ENCODE measurements at regions not wholly inside any gene's neighbourhood (a gene's known extent, or its start where the extent isn't known, plus 50 kb on each side); places are given as distances from the start of the nearest gene placed in this dataset.
"Not testable (repeated sequence)": the region's sequence is repeated elsewhere in the genome, so short reads cannot be mapped to it uniquely, and the experiment has no call there.

DNA sequence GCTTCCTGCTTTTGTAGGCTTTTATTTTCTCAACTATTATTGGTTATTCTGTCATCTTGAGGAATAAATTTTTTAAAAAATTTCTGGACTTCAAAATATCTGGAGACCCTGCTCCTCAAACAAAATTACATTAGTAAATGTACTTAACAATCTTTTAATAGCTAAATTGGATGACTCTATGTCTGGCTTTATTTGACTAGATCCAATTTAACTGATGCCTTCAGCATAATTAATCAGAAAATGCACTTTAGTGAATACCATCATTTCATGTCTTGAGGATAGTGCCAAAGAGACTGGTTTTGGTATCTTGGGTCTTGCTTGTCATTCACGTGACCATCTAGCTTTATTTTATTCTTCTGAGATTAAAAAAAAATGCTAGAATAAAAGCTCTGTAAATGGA lies 1301.2 kb downstream of the JRKL start:
- in situ Hi-C loops (cut with MboI; ENCODE audit: low pct_ligation_motif_present in 1 of 4, low pct_unique_long_range_greater_than_20kb in 1 of 4, low sequenced_read_pairs in 3 of 4), result no loop called here
- DNase-seq, result no peak
- 59 to 82% methylated on average over 1 of the region's 1 CpG for WGBS, 2 donors (ENCODE audit: low coverage in 1 of 2)
- no peak overlapping the region for H3K27ac ChIP-seq
- no peaks in the 10 kb centered on the region for H3K4me1 ChIP-seq
- peaks cover 0 to 3% of the 10 kb centered on the region in 2 donors for H3K9me3 ChIP-seq
- intact Hi-C loops (cut with DNase I; ENCODE audit: low total_unique reads), result no loop called here
- no peak overlapping the region for H3K4me3 ChIP-seq
- H3K36me3 ChIP-seq, result no peaks in the 10 kb centered on the region
- TF ChIP-seq EP300 (IDR thresholded peaks at IDR 0.05; ENCODE audit: low read depth) (no peak), POLR2A (IDR thresholded peaks at IDR 0.05) (no peak), POLR2AphosphoS5 (IDR thresholded peaks at IDR 0.05) (no peak)
- TF ChIP-seq, protein P1, sequence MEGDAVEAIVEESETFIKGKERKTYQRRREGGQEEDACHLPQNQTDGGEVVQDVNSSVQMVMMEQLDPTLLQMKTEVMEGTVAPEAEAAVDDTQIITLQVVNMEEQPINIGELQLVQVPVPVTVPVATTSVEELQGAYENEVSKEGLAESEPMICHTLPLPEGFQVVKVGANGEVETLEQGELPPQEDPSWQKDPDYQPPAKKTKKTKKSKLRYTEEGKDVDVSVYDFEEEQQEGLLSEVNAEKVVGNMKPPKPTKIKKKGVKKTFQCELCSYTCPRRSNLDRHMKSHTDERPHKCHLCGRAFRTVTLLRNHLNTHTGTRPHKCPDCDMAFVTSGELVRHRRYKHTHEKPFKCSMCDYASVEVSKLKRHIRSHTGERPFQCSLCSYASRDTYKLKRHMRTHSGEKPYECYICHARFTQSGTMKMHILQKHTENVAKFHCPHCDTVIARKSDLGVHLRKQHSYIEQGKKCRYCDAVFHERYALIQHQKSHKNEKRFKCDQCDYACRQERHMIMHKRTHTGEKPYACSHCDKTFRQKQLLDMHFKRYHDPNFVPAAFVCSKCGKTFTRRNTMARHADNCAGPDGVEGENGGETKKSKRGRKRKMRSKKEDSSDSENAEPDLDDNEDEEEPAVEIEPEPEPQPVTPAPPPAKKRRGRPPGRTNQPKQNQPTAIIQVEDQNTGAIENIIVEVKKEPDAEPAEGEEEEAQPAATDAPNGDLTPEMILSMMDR (IDR thresholded peaks at IDR 0.05), result no peak
- H3K27me3 ChIP-seq, result no peaks in the 10 kb centered on the region

DNA sequence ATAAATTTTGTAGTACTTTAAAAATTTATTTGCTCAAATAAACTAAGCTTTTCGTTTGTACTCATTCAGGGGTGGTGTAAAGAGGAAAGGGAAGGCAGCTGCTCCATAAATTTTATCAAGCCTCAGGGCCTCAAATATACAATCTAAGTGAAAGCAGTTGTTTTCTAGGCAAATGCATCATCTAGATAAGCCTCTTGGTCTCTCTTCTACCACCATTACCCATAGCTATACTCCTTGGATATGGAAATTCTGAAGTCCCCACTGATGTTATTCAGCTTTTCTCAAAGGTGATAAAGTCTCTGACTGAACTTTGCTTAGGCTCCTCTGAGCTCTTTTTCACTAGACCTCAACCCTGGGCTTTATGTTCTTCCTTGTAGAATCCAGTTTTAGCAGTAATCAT lies 1313.1 kb downstream of the JRKL start:
- H3K4me3 ChIP-seq, result no peak overlapping the region
- H3K9me3 ChIP-seq, result peaks cover 0 to 3% of the 10 kb centered on the region in 2 donors
- in situ Hi-C loops (cut with MboI; ENCODE audit: low pct_ligation_motif_present in 1 of 4, low pct_unique_long_range_greater_than_20kb in 1 of 4, low sequenced_read_pairs in 3 of 4) (no loop called here), intact Hi-C loops (cut with DNase I; ENCODE audit: low total_unique reads) (no loop called here)
- no peak for DNase-seq
- H3K4me1 ChIP-seq, result no peaks in the 10 kb centered on the region
- H3K27me3 ChIP-seq, result no peaks in the 10 kb centered on the region
- H3K36me3 ChIP-seq, result no peaks in the 10 kb centered on the region
- TF ChIP-seq POLR2A (IDR thresholded peaks at IDR 0.05) (no peak), EP300 (IDR thresholded peaks at IDR 0.05; ENCODE audit: low read depth) (no peak), POLR2AphosphoS5 (IDR thresholded peaks at IDR 0.05) (no peak)
- TF ChIP-seq, protein P1 (IDR thresholded peaks at IDR 0.05), result no peak
- 0 to 3% methylated on average over 1 of the region's 1 CpG for WGBS, 2 donors (ENCODE audit: low coverage in 1 of 2)
- no peak overlapping the region for H3K27ac ChIP-seq

DNA sequence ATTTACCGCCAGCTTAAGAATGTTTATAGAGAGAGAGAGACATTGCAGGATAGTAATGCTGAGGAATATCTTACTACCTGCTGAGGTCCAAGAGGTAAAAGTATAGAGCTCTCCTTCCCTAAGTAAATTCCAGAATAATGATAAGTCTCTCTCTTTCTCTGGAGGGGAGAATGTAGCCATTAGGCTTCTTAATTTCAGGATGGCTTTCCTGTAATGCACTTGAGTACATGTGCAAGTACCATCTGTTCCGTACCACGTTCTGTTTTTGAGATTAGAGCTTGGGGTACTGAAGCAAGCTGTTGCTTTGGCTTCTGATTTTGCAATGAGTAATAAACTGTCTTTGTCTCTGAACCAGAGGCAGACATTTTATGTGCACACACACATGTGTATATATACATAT lies 1314.0 kb downstream of the JRKL start:
- no peaks in the 10 kb centered on the region for H3K4me1 ChIP-seq
- no peak for TF ChIP-seq POLR2AphosphoS5 (IDR thresholded peaks at IDR 0.05)
- TF ChIP-seq, protein P1 (IDR thresholded peaks at IDR 0.05), result no peak
- no peak for TF ChIP-seq EP300 (IDR thresholded peaks at IDR 0.05; ENCODE audit: low read depth)
- no peak for TF ChIP-seq POLR2A (IDR thresholded peaks at IDR 0.05)
- DNase-seq, result no peak
- H3K27ac ChIP-seq, result no peak overlapping the region
- no peaks in the 10 kb centered on the region for H3K9me3 ChIP-seq
- no peaks in the 10 kb centered on the region for H3K27me3 ChIP-seq
- intact Hi-C loops (cut with DNase I; ENCODE audit: low total_unique reads) (no loop called here), in situ Hi-C loops (cut with MboI; ENCODE audit: low pct_ligation_motif_present in 1 of 4, low pct_unique_long_range_greater_than_20kb in 1 of 4, low sequenced_read_pairs in 3 of 4) (no loop called here)
- 75 to 85% methylated on average over 3 of the region's 3 CpGs for WGBS, 2 donors (ENCODE audit: low coverage in 1 of 2)
- H3K36me3 ChIP-seq, result no peaks in the 10 kb centered on the region
- H3K4me3 ChIP-seq, result no peak overlapping the region

DNA sequence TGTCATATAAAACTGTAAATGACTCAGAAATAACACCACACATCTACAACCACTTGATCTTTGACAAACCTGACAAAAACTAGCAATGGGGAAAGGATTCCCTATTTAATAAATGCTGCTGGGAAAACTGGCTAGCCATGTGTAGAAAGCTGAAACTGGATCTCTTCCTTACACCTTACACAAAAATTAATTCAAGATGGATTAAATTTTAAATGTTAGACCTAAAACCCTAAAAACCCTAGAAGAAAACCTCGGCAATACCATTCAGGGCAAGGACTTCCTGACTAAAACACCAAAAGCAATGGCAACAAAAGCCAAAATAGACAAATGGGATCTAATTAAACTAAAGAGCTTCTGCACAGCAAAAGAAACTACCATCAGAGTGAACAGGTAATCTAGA lies 1315.3 kb upstream of the CNTN5 start:
- H3K27me3 ChIP-seq; H3K9me3 ChIP-seq; DNase-seq; intact Hi-C loops (cut with DNase I; ENCODE audit: low total_unique reads); in situ Hi-C loops (cut with MboI; ENCODE audit: low pct_ligation_motif_present in 1 of 4, low pct_unique_long_range_greater_than_20kb in 1 of 4, low sequenced_read_pairs in 3 of 4); H3K27ac ChIP-seq; H3K4me1 ChIP-seq; H3K4me3 ChIP-seq; H3K36me3 ChIP-seq: not testable (repeated sequence)
- WGBS, 2 donors (ENCODE audit: low coverage in 1 of 2), result 71 to 82% methylated on average over 1 of the region's 1 CpG

DNA sequence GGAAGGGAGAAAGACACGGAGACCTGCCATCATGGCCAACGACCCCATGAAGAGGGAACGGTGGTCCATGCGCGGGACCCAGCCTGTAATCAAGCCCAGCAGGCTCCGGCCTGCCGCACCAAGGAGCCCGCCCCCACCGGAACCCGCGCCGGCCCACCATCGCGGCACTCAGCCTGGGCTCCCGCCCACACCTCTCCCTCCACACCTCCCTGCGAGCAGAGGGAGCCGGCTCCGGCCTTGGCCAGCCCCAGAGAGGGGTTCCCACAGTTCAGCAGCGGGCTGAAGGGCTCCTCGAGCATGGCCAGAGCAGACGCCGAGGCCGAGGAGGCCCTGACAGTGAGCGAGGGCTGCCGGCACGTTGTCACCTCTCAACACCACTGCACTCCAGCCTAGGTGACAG lies 1302.8 kb upstream of the CNTN5 start:
- Histone ChIP-seq H3K4me3 (no peak overlapping the region), H3K9me3 (no peaks in the 10 kb centered on the region), H3K4me1 (no peaks in the 10 kb centered on the region), H3K27me3 (no peaks in the 10 kb centered on the region), H3K27ac (no peak overlapping the region), H3K36me3 (no peaks in the 10 kb centered on the region)
- WGBS, 2 donors (ENCODE audit: low coverage in 1 of 2), result 91% methylated on average over 26 of the region's 26 CpGs; no CpG with 5 or more reads in 1 of the 2 donors
- in situ Hi-C loops (cut with MboI; ENCODE audit: low pct_ligation_motif_present in 1 of 4, low pct_unique_long_range_greater_than_20kb in 1 of 4, low sequenced_read_pairs in 3 of 4), result no loop called here
- TF ChIP-seq POLR2A (IDR thresholded peaks at IDR 0.05) (no peak), EP300 (IDR thresholded peaks at IDR 0.05; ENCODE audit: low read depth) (no peak), POLR2AphosphoS5 (IDR thresholded peaks at IDR 0.05) (no peak)
- TF ChIP-seq, protein P1 (IDR thresholded peaks at IDR 0.05), result no peak
- intact Hi-C loops (cut with DNase I; ENCODE audit: low total_unique reads), result no loop called here
- DNase-seq, result no peak
